PC-9 (cell line): ENCODE measurements at regions not wholly inside any gene's neighbourhood (a gene's known extent, or its start where the extent isn't known, plus 50 kb on each side); places are given as distances from the start of the nearest gene placed in this dataset.

Experiments
- BruUV-seq: library from RNA; stranded (reverse); fragments of 400-500 nt; replicated peaks from 2 replicates; lab custom pipeline; 2021; lab: Mats Ljungman, UMichigan
- CTCF ChIA-PET: fragments of 300-600 bp; sonication (Branson Sonifier 250); formaldehyde crosslinking; loops from one replicate; lab custom pipeline; 2022; ENCODE audit warnings: antibody characterized with exemption; lab: Charles Lee
- POLR2A ChIA-PET: fragments of 300-600 bp; sonication (Branson Sonifier 250); formaldehyde crosslinking; loops from one replicate; lab custom pipeline; 2022; ENCODE audit warnings: antibody characterized with exemption; ENCODE audit not compliant: unreplicated experiment; lab: Charles Lee
- DNase-seq, 2 experiments: peaks; one replicate each; pipeline versions ENCODE4 v3.0.0 to v3.0.0-alpha.2; 2015 to 2022; ENCODE audit warnings: mixed read lengths in 1 of 2
- H2AFZ ChIP-seq: fragments of 200-600 bp; sonication (generic); 2 replicates; pipeline ENCODE4 v1.8.1; 2017; ENCODE audit warnings: antibody characterized with exemption
- H3F3A ChIP-seq: fragments of 200-600 bp; sonication (generic); 2 replicates; pipeline ENCODE4 v1.8.1; 2017; ENCODE audit warnings: antibody characterized with exemption, mild to moderate bottlenecking, low read depth; ENCODE audit not compliant: insufficient read depth
- H3K27ac ChIP-seq: fragments of 200-600 bp; sonication (generic); 2 replicates; pipeline ENCODE4 v1.6.1; 2016; ENCODE audit warnings: mixed run types
- H3K27me3 ChIP-seq: fragments of 200-600 bp; sonication (generic); 2 replicates; pipeline ENCODE4 v1.6.1; 2016; ENCODE audit warnings: low read depth, mixed run types; ENCODE audit not compliant: insufficient read depth
- H3K36me3 ChIP-seq: fragments of 200-600 bp; sonication (generic); 2 replicates; pipeline ENCODE4 v1.6.1; 2016; ENCODE audit warnings: low read depth, mixed run types
- H3K4me1 ChIP-seq: fragments of 200-600 bp; sonication (generic); replicated peaks from 2 replicates; pipeline ENCODE4 v1.6.1; 2016; ENCODE audit warnings: mixed run types; ENCODE audit not compliant: insufficient read depth
- H3K4me2 ChIP-seq: fragments of 200-600 bp; sonication (generic); 2 replicates; pipeline ENCODE4 v1.6.1; 2017; ENCODE audit warnings: mixed run types
- H3K4me3 ChIP-seq: fragments of 200-600 bp; sonication (generic); 2 replicates; pipeline ENCODE4 v1.6.1; 2016; ENCODE audit warnings: mixed run types
- H3K79me2 ChIP-seq: fragments of 200-600 bp; sonication (generic); 2 replicates; pipeline ENCODE4 v1.6.1; 2017; ENCODE audit warnings: low read depth, mixed run types
- H3K9me2 ChIP-seq: fragments of 200-600 bp; sonication (generic); 2 replicates; pipeline ENCODE4 v1.8.1; 2017; ENCODE audit warnings: mild to moderate bottlenecking; ENCODE audit not compliant: insufficient read depth
- H3K9me3 ChIP-seq: fragments of 200-600 bp; sonication (generic); 2 replicates; pipeline ENCODE4 v1.8.1; 2016; ENCODE audit warnings: low read depth; ENCODE audit not compliant: insufficient read depth
- H4K20me1 ChIP-seq: fragments of 200-600 bp; sonication (generic); 2 replicates; pipeline ENCODE4 v1.8.1; 2017; ENCODE audit not compliant: insufficient read depth
- CTCF ChIP-seq: fragments of 200-600 bp; sonication (generic); conservative IDR thresholded peaks from 2 replicates; pipeline ENCODE4 v1.6.1; 2017; ENCODE audit warnings: mixed run types, antibody characterized with exemption, mild to moderate bottlenecking, moderate library complexity
- EZH2 ChIP-seq: fragments of 200-600 bp; sonication (generic); IDR thresholded peaks from 2 replicates; pipeline ENCODE4 v1.8.0; 2017; ENCODE audit warnings: antibody characterized with exemption, low read depth
- intact Hi-C: fragments of 100-400 bp; cut with micrococcal nuclease; formaldehyde crosslinking; loops from one replicate; pipeline ENCODE4 v1.10.0; 2022; ENCODE audit not compliant: unreplicated experiment

- H3K4me1 ChIP-seq = no peaks in the 10 kb centered on the region
- H4K20me1 ChIP-seq = no peaks in the 10 kb centered on the region
- no peak for DNase-seq
- intact Hi-C loops = no loop called here
- no peak overlapping the region for H3K4me3 ChIP-seq
- H3F3A ChIP-seq = no peaks in the 10 kb centered on the region
- H3K36me3 ChIP-seq = no peaks in the 10 kb centered on the region
- CTCF ChIA-PET = no interaction called here
- H3K9me2 ChIP-seq = no peaks in the 10 kb centered on the region
- POLR2A ChIA-PET = no interaction called here
- BruUV-seq = no TSS peak
- no peak overlapping the region for H2AFZ ChIP-seq
- no peak overlapping the region for H3K27ac ChIP-seq
- no peak overlapping the region for H3K4me2 ChIP-seq
- no peak for TF ChIP-seq CTCF
- no peak for TF ChIP-seq EZH2
- no peaks in the 10 kb centered on the region for H3K79me2 ChIP-seq
- peaks cover 62% of the 10 kb centered on the region; the same call in 1 of the 2 replicates for H3K27me3 ChIP-seq
- H3K9me3 ChIP-seq = no peaks in the 10 kb centered on the region
Observed at GRCh38 chr1:175874081-175874480, 130.7 kb upstream of the TNR start.

GRCh38 chr1:175873290-175873935 lies 130.0 kb upstream of the TNR start:
- H3K4me1 ChIP-seq = no peaks in the 10 kb centered on the region
- H3K79me2 ChIP-seq = no peaks in the 10 kb centered on the region
- TF ChIP-seq EZH2 (no peak), CTCF (no peak)
- H3K9me3 ChIP-seq = no peaks in the 10 kb centered on the region
- no TSS peak for BruUV-seq
- intact Hi-C loops = no loop called here
- H3K9me2 ChIP-seq = no peaks in the 10 kb centered on the region
- no peaks in the 10 kb centered on the region for H3K36me3 ChIP-seq
- DNase-seq = no peak
- no peaks in the 10 kb centered on the region for H3F3A ChIP-seq
- no peak overlapping the region for H2AFZ ChIP-seq
- peaks cover 63% of the 10 kb centered on the region; the same call in 1 of the 2 replicates for H3K27me3 ChIP-seq
- ChIA-PET CTCF (no interaction called here), POLR2A (no interaction called here)
- H3K27ac ChIP-seq = no peak overlapping the region
- no peak overlapping the region for H3K4me3 ChIP-seq
- no peaks in the 10 kb centered on the region for H4K20me1 ChIP-seq
- H3K4me2 ChIP-seq = no peak overlapping the region

- H3K4me3 ChIP-seq = no peak overlapping the region
- no peaks in the 10 kb centered on the region for H3K4me1 ChIP-seq
- no peaks in the 10 kb centered on the region for H3F3A ChIP-seq
- H3K36me3 ChIP-seq = no peaks in the 10 kb centered on the region
- DNase-seq = no peak
- no peaks in the 10 kb centered on the region for H4K20me1 ChIP-seq
- no peak overlapping the region for H3K27ac ChIP-seq
- peaks cover 70% of the 10 kb centered on the region; the same call in 1 of the 2 replicates for H3K27me3 ChIP-seq
- no peak overlapping the region for H3K4me2 ChIP-seq
- no peaks in the 10 kb centered on the region for H3K9me3 ChIP-seq
- no peak overlapping the region for H2AFZ ChIP-seq
- H3K79me2 ChIP-seq = no peaks in the 10 kb centered on the region
- H3K9me2 ChIP-seq = no peaks in the 10 kb centered on the region
- no peak for TF ChIP-seq CTCF
- TF ChIP-seq EZH2 = no peak
- ChIA-PET POLR2A (interaction anchor here (0.5 kb wide), 1 partner anchor 258 kb away, joined by 3 read pairs; no protein-coding TSS in a partner anchor), CTCF (no interaction called here)
- intact Hi-C loops = no loop called here
- BruUV-seq = no TSS peak
Observed at GRCh38 chr1:175872588-175872987, 129.2 kb upstream of the TNR start.
